ENCODE measurements at regions not wholly inside any gene's neighbourhood (a gene's known extent, or its start where the extent isn't known, plus 50 kb on each side); places are given as distances from the start of the nearest gene placed in this dataset.

- Histone ChIP-seq H3K27ac (no peak overlapping the region), H3K27me3 (no peaks in the 10 kb centered on the region), H3K9me3 (no peaks in the 10 kb centered on the region), H3K4me3 (no peak overlapping the region), H3K36me3 (no peaks in the 10 kb centered on the region), H3K4me1 (no peaks in the 10 kb centered on the region)
- no peak for ATAC-seq
- TF ChIP-seq CTCF (IDR thresholded peaks at IDR 0.05) = no peak
- intact Hi-C loops (cut with DNase I) = no loop called here
- no peak for DNase-seq
Observed at GRCh38 chr2:222771832-222772231, 89.0 kb upstream of the ACSL3 start.

GRCh38 chr2:222774941-222775340, 85.9 kb upstream of the ACSL3 start:
- intact Hi-C loops (cut with DNase I) = no loop called here
- Histone ChIP-seq H3K27ac (no peak overlapping the region), H3K9me3 (no peaks in the 10 kb centered on the region), H3K4me3 (no peak overlapping the region), H3K27me3 (no peaks in the 10 kb centered on the region), H3K36me3 (no peaks in the 10 kb centered on the region), H3K4me1 (no peaks in the 10 kb centered on the region)
- ATAC-seq = no peak
- no peak for DNase-seq
- TF ChIP-seq CTCF (IDR thresholded peaks at IDR 0.05) = no peak

GRCh38 chr2:222776792-222777191, 84.0 kb upstream of the ACSL3 start:
- Histone ChIP-seq H3K9me3 (no peaks in the 10 kb centered on the region), H3K4me3 (no peak overlapping the region), H3K27ac (no peak overlapping the region), H3K27me3 (no peaks in the 10 kb centered on the region), H3K4me1 (no peaks in the 10 kb centered on the region), H3K36me3 (no peaks in the 10 kb centered on the region)
- ATAC-seq (peak; percentile 16), DNase-seq (no peak)
- intact Hi-C loops (cut with DNase I) = no loop called here
- no peak for TF ChIP-seq CTCF (IDR thresholded peaks at IDR 0.05)

- Histone ChIP-seq H3K4me1 (no peaks in the 10 kb centered on the region), H3K4me3 (no peak overlapping the region), H3K36me3 (no peaks in the 10 kb centered on the region), H3K27me3 (no peaks in the 10 kb centered on the region), H3K27ac (no peak overlapping the region), H3K9me3 (no peaks in the 10 kb centered on the region)
- no peak for TF ChIP-seq CTCF (IDR thresholded peaks at IDR 0.05)
- ATAC-seq (no peak), DNase-seq (no peak)
- intact Hi-C loops (cut with DNase I) = no loop called here
Observed at GRCh38 chr2:222778400-222778799, 82.4 kb upstream of the ACSL3 start.

- DNase-seq = no peak
- Histone ChIP-seq H3K27ac (no peak overlapping the region), H3K9me3 (no peaks in the 10 kb centered on the region), H3K27me3 (no peaks in the 10 kb centered on the region), H3K4me1 (no peaks in the 10 kb centered on the region), H3K36me3 (no peaks in the 10 kb centered on the region), H3K4me3 (no peak overlapping the region)
- ATAC-seq = no peak
- intact Hi-C loops (cut with DNase I) = no loop called here
- TF ChIP-seq CTCF (IDR thresholded peaks at IDR 0.05) = no peak
Observed at GRCh38 chr2:222779145-222779832, 81.5 kb upstream of the ACSL3 start.

- no peak for TF ChIP-seq CTCF (IDR thresholded peaks at IDR 0.05)
- intact Hi-C loops (cut with DNase I) = no loop called here
- DNase-seq = no peak
- no peaks in the 10 kb centered on the region for H3K4me1 ChIP-seq
- H3K36me3 ChIP-seq = no peaks in the 10 kb centered on the region
- H3K27me3 ChIP-seq = no peaks in the 10 kb centered on the region
- no peak overlapping the region for H3K4me3 ChIP-seq
- no peak overlapping the region for H3K27ac ChIP-seq
- no peaks in the 10 kb centered on the region for H3K9me3 ChIP-seq
- ATAC-seq = no peak
Observed at GRCh38 chr2:222780051-222780450, 80.8 kb upstream of the ACSL3 start.

Data from upper lobe of right lung (tissue), 1 donor.